ENCODE measurements at regions not wholly inside any gene's neighbourhood (a gene's known extent, or its start where the extent isn't known, plus 50 kb on each side); places are given as distances from the start of the nearest gene placed in this dataset.

DNA sequence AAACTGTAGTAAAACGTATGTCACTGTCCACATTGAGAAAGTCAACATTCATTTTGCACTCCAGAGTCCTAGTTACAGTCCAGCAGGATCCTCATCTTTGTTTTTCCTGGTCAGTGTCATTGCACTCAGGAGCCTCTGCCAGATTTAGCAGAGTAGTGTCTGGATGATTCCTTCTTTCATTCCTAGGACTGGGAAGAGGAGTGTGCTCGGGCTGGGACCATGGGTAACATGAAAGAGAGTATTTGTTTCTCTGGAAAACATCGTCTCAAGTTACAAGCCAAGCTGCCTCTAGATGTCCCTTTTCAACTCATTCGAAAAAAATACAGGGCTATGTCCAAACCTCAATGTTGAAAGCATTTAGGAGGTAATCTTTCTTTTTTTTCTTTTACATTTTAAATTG, 69.9 kb upstream of the TNIP3 start:
- Histone ChIP-seq H3K4me1 (no peaks in the 10 kb centered on the region), H3K27me3 (no peaks in the 10 kb centered on the region), H3K36me3 (no peaks in the 10 kb centered on the region), H3K9me3 (no peaks in the 10 kb centered on the region), H3K27ac (no peak overlapping the region), H3K4me3 (no peak overlapping the region)
- DNase-seq, result no peak
- intact Hi-C loops (cut with DNase I; ENCODE audit: low total_unique reads) (no loop called here), in situ Hi-C loops (cut with MboI; ENCODE audit: low sequenced_read_pairs in 4 of 4) (no loop called here)
- TF ChIP-seq POLR2A (IDR thresholded peaks at IDR 0.05) (no peak), CTCF (IDR thresholded peaks at IDR 0.05 in 4 of 5, conservative IDR thresholded peaks at IDR 0.05 in 1 of 5) (no peak)
- no peak for ATAC-seq

DNA sequence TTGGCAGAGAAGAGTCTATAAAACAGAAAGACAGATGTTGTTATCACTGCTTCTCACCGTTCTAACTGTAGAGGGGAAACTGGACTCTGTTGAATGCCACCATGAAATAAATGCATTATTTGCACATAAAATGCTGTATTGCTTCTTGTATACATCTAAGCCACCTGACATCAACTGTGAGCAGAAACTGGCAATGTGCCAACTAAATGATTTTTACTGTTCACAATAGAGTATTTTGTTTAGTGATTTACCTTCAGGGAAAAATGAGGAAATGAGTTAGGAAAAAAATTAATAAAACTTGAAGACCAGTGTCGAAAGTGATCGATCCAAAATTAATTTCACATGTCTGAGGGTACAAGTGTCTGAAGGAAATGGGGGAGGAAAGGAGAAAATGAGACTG, 65.9 kb upstream of the TNIP3 start:
- intact Hi-C loops (cut with DNase I; ENCODE audit: low total_unique reads) (no loop called here), in situ Hi-C loops (cut with MboI; ENCODE audit: low sequenced_read_pairs in 4 of 4) (no loop called here)
- DNase-seq (no peak), ATAC-seq (no peak)
- Histone ChIP-seq H3K36me3 (no peaks in the 10 kb centered on the region), H3K9me3 (no peaks in the 10 kb centered on the region), H3K27ac (no peak overlapping the region), H3K4me3 (no peak overlapping the region), H3K27me3 (no peaks in the 10 kb centered on the region), H3K4me1 (no peaks in the 10 kb centered on the region)
- TF ChIP-seq POLR2A (IDR thresholded peaks at IDR 0.05), result no peak
- TF ChIP-seq CTCF (IDR thresholded peaks at IDR 0.05 in 4 of 5, conservative IDR thresholded peaks at IDR 0.05 in 1 of 5), result no peak

- intact Hi-C loops (cut with DNase I; ENCODE audit: low total_unique reads), result no loop called here
- ATAC-seq, result no peak
Measured at GRCh38 chr4:121228848-121229247, 64.7 kb upstream of the TNIP3 start.

GRCh38 chr4:121227341-121227792, 63.2 kb upstream of the TNIP3 start:
- in situ Hi-C loops (cut with MboI; ENCODE audit: low sequenced_read_pairs in 4 of 4), result no loop called here

More at GRCh38 chr4:121228848-121229247, 64.7 kb upstream of the TNIP3 start:
- no peak for TF ChIP-seq CTCF (IDR thresholded peaks at IDR 0.05 in 4 of 5, conservative IDR thresholded peaks at IDR 0.05 in 1 of 5)
- no peak for TF ChIP-seq POLR2A (IDR thresholded peaks at IDR 0.05)
- Histone ChIP-seq H3K27me3 (no peaks in the 10 kb centered on the region), H3K4me3 (no peak overlapping the region), H3K9me3 (no peaks in the 10 kb centered on the region), H3K27ac (no peak overlapping the region), H3K36me3 (no peaks in the 10 kb centered on the region), H3K4me1 (no peaks in the 10 kb centered on the region)
- DNase-seq, result no peak
- in situ Hi-C loops (cut with MboI; ENCODE audit: low sequenced_read_pairs in 4 of 4), result no loop called here

More at GRCh38 chr4:121227341-121227792, 63.2 kb upstream of the TNIP3 start:
- H3K4me3 ChIP-seq, result no peak overlapping the region
- ATAC-seq (no peak), DNase-seq (no peak)
- no peaks in the 10 kb centered on the region for H3K4me1 ChIP-seq
- no peak for TF ChIP-seq POLR2A (IDR thresholded peaks at IDR 0.05)
- TF ChIP-seq CTCF (IDR thresholded peaks at IDR 0.05 in 4 of 5, conservative IDR thresholded peaks at IDR 0.05 in 1 of 5), result no peak
- H3K27ac ChIP-seq, result no peak overlapping the region
- intact Hi-C loops (cut with DNase I; ENCODE audit: low total_unique reads), result no loop called here
- H3K27me3 ChIP-seq, result no peaks in the 10 kb centered on the region
- H3K36me3 ChIP-seq, result no peaks in the 10 kb centered on the region
- no peaks in the 10 kb centered on the region for H3K9me3 ChIP-seq

All from gastrocnemius medialis (tissue), 4 donors.